KOPT-K1 (cell line): ENCODE measurements at regions not wholly inside any gene's neighbourhood (a gene's known extent, or its start where the extent isn't known, plus 50 kb on each side); places are given as distances from the start of the nearest gene placed in this dataset.

Source experiments
- H3K27ac ChIP-seq: fragments of 200-600 bp; sonication (generic); 2 replicates; pipeline ENCODE4 v1.5.1; 2016; ENCODE audit warnings: antibody characterized with exemption, mild to moderate bottlenecking, low read depth, low read length; ENCODE audit not compliant: poor library complexity, severe bottlenecking
- H3K36me3 ChIP-seq: fragments of 200-600 bp; sonication (generic); 2 replicates; pipeline ENCODE4 v1.5.1; 2017; ENCODE audit warnings: antibody characterized with exemption, mild to moderate bottlenecking, low read length, moderate library complexity; ENCODE audit not compliant: insufficient read depth
- H3K9me3 ChIP-seq: fragments of 200-600 bp; sonication (generic); 2 replicates; pipeline ENCODE4 v1.5.1; 2017; ENCODE audit warnings: antibody characterized with exemption, low read length, mild to moderate bottlenecking; ENCODE audit not compliant: insufficient read depth, poor library complexity, severe bottlenecking

GRCh38 chr2:34373586-34374233, 774.6 kb upstream of the FAM98A start:
- Histone ChIP-seq H3K36me3 (no peaks in the 10 kb centered on the region), H3K9me3 (no peaks in the 10 kb centered on the region), H3K27ac (no peak overlapping the region)

- H3K27ac ChIP-seq = no peak overlapping the region
- no peaks in the 10 kb centered on the region for H3K36me3 ChIP-seq
- no peaks in the 10 kb centered on the region for H3K9me3 ChIP-seq
Observed at GRCh38 chr2:34372967-34373366, 773.9 kb upstream of the FAM98A start.

GRCh38 chr2:34371711-34372110, 772.6 kb upstream of the FAM98A start:
- Histone ChIP-seq H3K9me3 (no peaks in the 10 kb centered on the region), H3K27ac (no peak overlapping the region), H3K36me3 (no peaks in the 10 kb centered on the region)

GRCh38 chr2:34368304-34368703, 769.2 kb upstream of the FAM98A start:
- Histone ChIP-seq H3K27ac (no peak overlapping the region), H3K36me3 (no peaks in the 10 kb centered on the region), H3K9me3 (no peaks in the 10 kb centered on the region)

GRCh38 chr2:34365932-34366331, 766.8 kb upstream of the FAM98A start:
- Histone ChIP-seq H3K36me3 (no peaks in the 10 kb centered on the region), H3K27ac (no peak overlapping the region), H3K9me3 (no peaks in the 10 kb centered on the region)

- Histone ChIP-seq H3K36me3 (no peaks in the 10 kb centered on the region), H3K27ac (no peak overlapping the region), H3K9me3 (no peaks in the 10 kb centered on the region)
Observed at GRCh38 chr2:34365512-34365911, 766.4 kb upstream of the FAM98A start.

- no peak overlapping the region for H3K27ac ChIP-seq
- no peaks in the 10 kb centered on the region for H3K9me3 ChIP-seq
Observed at GRCh38 chr2:34353509-34354113, 754.5 kb upstream of the FAM98A start.

GRCh38 chr2:34349527-34349926, 750.4 kb upstream of the FAM98A start:
- H3K9me3 ChIP-seq = no peaks in the 10 kb centered on the region
- H3K36me3 ChIP-seq = no peaks in the 10 kb centered on the region
- no peak overlapping the region for H3K27ac ChIP-seq

More at GRCh38 chr2:34353509-34354113, 754.5 kb upstream of the FAM98A start:
- H3K36me3 ChIP-seq = no peaks in the 10 kb centered on the region

GRCh38 chr2:34345030-34345429, 745.9 kb upstream of the FAM98A start:
- H3K36me3 ChIP-seq = no peaks in the 10 kb centered on the region
- H3K9me3 ChIP-seq = no peaks in the 10 kb centered on the region
- H3K27ac ChIP-seq = no peak overlapping the region

GRCh38 chr2:34340307-34340706, 741.2 kb upstream of the FAM98A start:
- H3K27ac ChIP-seq = no peak overlapping the region
- H3K9me3 ChIP-seq = no peaks in the 10 kb centered on the region
- no peaks in the 10 kb centered on the region for H3K36me3 ChIP-seq

GRCh38 chr2:34337735-34338134, 738.6 kb upstream of the FAM98A start:
- Histone ChIP-seq H3K36me3 (no peaks in the 10 kb centered on the region), H3K9me3 (no peaks in the 10 kb centered on the region), H3K27ac (no peak overlapping the region)

GRCh38 chr2:34332813-34333212, 733.7 kb upstream of the FAM98A start:
- H3K36me3 ChIP-seq = no peaks in the 10 kb centered on the region
- H3K27ac ChIP-seq = no peak overlapping the region

GRCh38 chr2:34320056-34320455, 721.0 kb upstream of the FAM98A start:
- no peaks in the 10 kb centered on the region for H3K9me3 ChIP-seq
- H3K27ac ChIP-seq = no peak overlapping the region
- no peaks in the 10 kb centered on the region for H3K36me3 ChIP-seq

More at GRCh38 chr2:34332813-34333212, 733.7 kb upstream of the FAM98A start:
- H3K9me3 ChIP-seq = no peaks in the 10 kb centered on the region

GRCh38 chr2:34317797-34318196, 718.7 kb upstream of the FAM98A start:
- no peaks in the 10 kb centered on the region for H3K9me3 ChIP-seq
- H3K27ac ChIP-seq = no peak overlapping the region
- H3K36me3 ChIP-seq = no peaks in the 10 kb centered on the region

- H3K9me3 ChIP-seq = no peaks in the 10 kb centered on the region
- H3K36me3 ChIP-seq = no peaks in the 10 kb centered on the region
- no peak overlapping the region for H3K27ac ChIP-seq
Observed at GRCh38 chr2:34316788-34317187, 717.7 kb upstream of the FAM98A start.

GRCh38 chr2:34311816-34312215, 712.7 kb upstream of the FAM98A start:
- no peaks in the 10 kb centered on the region for H3K9me3 ChIP-seq
- H3K27ac ChIP-seq = no peak overlapping the region
- H3K36me3 ChIP-seq = no peaks in the 10 kb centered on the region
